ENCODE measurements at regions not wholly inside any gene's neighbourhood (a gene's known extent, or its start where the extent isn't known, plus 50 kb on each side); places are given as distances from the start of the nearest gene placed in this dataset.

DNA sequence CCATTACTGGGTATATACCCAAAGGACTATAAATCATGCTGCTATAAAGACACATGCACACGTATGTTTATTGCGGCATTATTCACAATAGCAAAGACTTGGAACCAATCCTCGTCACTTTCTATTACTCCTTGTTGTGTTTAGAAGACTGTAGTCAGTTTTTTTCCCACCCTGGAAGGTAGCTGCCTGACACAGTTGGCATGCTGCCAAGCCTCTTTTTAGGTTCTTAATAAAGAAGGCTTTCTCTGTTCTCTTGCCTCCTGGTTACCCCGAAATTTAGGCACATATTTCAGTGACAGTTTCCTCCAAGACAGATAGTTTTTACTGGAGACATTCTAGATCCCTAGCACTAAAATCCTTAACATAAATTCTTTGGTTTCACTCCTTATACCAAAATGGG is 205.4 kb upstream of the PCSK5 start:
- TF ChIP-seq MAX (IDR thresholded peaks at IDR 0.05) (no peak), EZH2 (IDR thresholded peaks at IDR 0.05) (no peak), CTCF (IDR thresholded peaks at IDR 0.05 in 2 of 3, conservative IDR thresholded peaks at IDR 0.05 in 1 of 3; ENCODE audit: borderline replicate concordance in 1 of 3, insufficient read depth in 1 of 3, low read depth in 2 of 3, low read length in 2 of 3) (no peak), EGR1 (IDR thresholded peaks at IDR 0.05; ENCODE audit: low read depth) (no peak), POLR2A (IDR thresholded peaks at IDR 0.05; ENCODE audit: borderline replicate concordance, extremely low read depth, insufficient read depth, insufficient read length) (no peak), ELF1 (IDR thresholded peaks at IDR 0.05; ENCODE audit: borderline replicate concordance, low read depth) (no peak), SIN3A (IDR thresholded peaks at IDR 0.05; ENCODE audit: low read depth) (no peak), RAD21 (IDR thresholded peaks at IDR 0.05; ENCODE audit: low read depth) (no peak), SRF (IDR thresholded peaks at IDR 0.05; ENCODE audit: low read depth) (no peak), TCF7L2 (IDR thresholded peaks at IDR 0.05; ENCODE audit: borderline replicate concordance, extremely low read depth, insufficient read depth, insufficient read length) (no peak)
- TF ChIP-seq, protein P1, sequence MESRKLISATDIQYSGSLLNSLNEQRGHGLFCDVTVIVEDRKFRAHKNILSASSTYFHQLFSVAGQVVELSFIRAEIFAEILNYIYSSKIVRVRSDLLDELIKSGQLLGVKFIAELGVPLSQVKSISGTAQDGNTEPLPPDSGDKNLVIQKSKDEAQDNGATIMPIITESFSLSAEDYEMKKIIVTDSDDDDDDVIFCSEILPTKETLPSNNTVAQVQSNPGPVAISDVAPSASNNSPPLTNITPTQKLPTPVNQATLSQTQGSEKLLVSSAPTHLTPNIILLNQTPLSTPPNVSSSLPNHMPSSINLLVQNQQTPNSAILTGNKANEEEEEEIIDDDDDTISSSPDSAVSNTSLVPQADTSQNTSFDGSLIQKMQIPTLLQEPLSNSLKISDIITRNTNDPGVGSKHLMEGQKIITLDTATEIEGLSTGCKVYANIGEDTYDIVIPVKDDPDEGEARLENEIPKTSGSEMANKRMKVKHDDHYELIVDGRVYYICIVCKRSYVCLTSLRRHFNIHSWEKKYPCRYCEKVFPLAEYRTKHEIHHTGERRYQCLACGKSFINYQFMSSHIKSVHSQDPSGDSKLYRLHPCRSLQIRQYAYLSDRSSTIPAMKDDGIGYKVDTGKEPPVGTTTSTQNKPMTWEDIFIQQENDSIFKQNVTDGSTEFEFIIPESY (IDR thresholded peaks at IDR 0.05; ENCODE audit: extremely low read depth, insufficient replicate concordance, low read length) = no peak
- TF ChIP-seq, protein P2, sequence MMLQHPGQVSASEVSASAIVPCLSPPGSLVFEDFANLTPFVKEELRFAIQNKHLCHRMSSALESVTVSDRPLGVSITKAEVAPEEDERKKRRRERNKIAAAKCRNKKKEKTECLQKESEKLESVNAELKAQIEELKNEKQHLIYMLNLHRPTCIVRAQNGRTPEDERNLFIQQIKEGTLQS (IDR thresholded peaks at IDR 0.05) = no peak
